IPS DF 6.9 (cell line): ENCODE measurements at regions not wholly inside any gene's neighbourhood (a gene's known extent, or its start where the extent isn't known, plus 50 kb on each side); places are given as distances from the start of the nearest gene placed in this dataset.

ENCODE experiments used
- DNase-seq: peaks from one replicate; pipeline ENCODE4 v3.0.0-alpha.2; 2013; ENCODE audit warnings: low read depth, low spot score
- H3K27ac ChIP-seq: one replicate; pipeline ENCODE4 v1.5.1; 2013; ENCODE audit warnings: low read length, control low read depth
- H3K27me3 ChIP-seq: 2 replicates; pipeline ENCODE4 v1.6.1; 2013; ENCODE audit warnings: mild to moderate bottlenecking, low read length; ENCODE audit not compliant: control insufficient read depth, insufficient read depth
- H3K36me3 ChIP-seq: 2 replicates; pipeline ENCODE4 v1.6.1; 2013; ENCODE audit warnings: low read length; ENCODE audit not compliant: control insufficient read depth, insufficient read depth
- H3K4me1 ChIP-seq: 2 replicates; pipeline ENCODE4 v1.6.1; 2013; ENCODE audit warnings: low read length; ENCODE audit not compliant: control insufficient read depth, insufficient read depth
- H3K4me3 ChIP-seq: 2 replicates; pipeline ENCODE4 v1.5.1; 2013; ENCODE audit warnings: mild to moderate bottlenecking, low read length
- H3K9me3 ChIP-seq: 2 replicates; pipeline ENCODE4 v1.6.1; 2013; ENCODE audit warnings: low read length, inconsistent platforms; ENCODE audit not compliant: control insufficient read depth, insufficient read depth
- WGBS: extraction: QIAGEN DNeasy Blood & Tissue Kit; methylation state at CpG from one replicate; pipeline ENCODE4 v1.1.7; 2013; ENCODE audit warnings: mixed read lengths, missing lambda C conversion rate; ENCODE audit not compliant: insufficient read length, insufficient coverage; 5-methylcytosine and 5-hydroxymethylcytosine counted together

- WGBS = no CpG with 5 or more reads among the region's 2 CpGs
- no peak overlapping the region for H3K27ac ChIP-seq
- no peak for DNase-seq
- no peaks in the 10 kb centered on the region for H3K9me3 ChIP-seq
- H3K4me1 ChIP-seq = no peaks in the 10 kb centered on the region
- no peaks in the 10 kb centered on the region for H3K36me3 ChIP-seq
- H3K4me3 ChIP-seq = no peak overlapping the region
- no peaks in the 10 kb centered on the region for H3K27me3 ChIP-seq
Measured at GRCh38 chr16:52182840-52183239, 364.1 kb downstream of the TOX3 start.

- H3K27ac ChIP-seq = no peak overlapping the region
- no peaks in the 10 kb centered on the region for H3K9me3 ChIP-seq
- no peak overlapping the region for H3K4me3 ChIP-seq
- H3K36me3 ChIP-seq = no peaks in the 10 kb centered on the region
- no peak for DNase-seq
- no peaks in the 10 kb centered on the region for H3K27me3 ChIP-seq
- no CpG with 5 or more reads among the region's 2 CpGs for WGBS
- H3K4me1 ChIP-seq = no peaks in the 10 kb centered on the region
Measured at GRCh38 chr16:52174168-52174567, 372.8 kb downstream of the TOX3 start.

GRCh38 chr16:52171481-52171880 is 375.5 kb downstream of the TOX3 start:
- no peak overlapping the region for H3K27ac ChIP-seq

GRCh38 chr16:52167328-52167727 is 379.6 kb downstream of the TOX3 start:
- Histone ChIP-seq H3K36me3 (no peaks in the 10 kb centered on the region), H3K4me1 (no peaks in the 10 kb centered on the region), H3K9me3 (no peaks in the 10 kb centered on the region), H3K27me3 (no peaks in the 10 kb centered on the region), H3K27ac (no peak overlapping the region), H3K4me3 (no peak overlapping the region)
- no CpG with 5 or more reads among the region's 1 CpG for WGBS
- no peak for DNase-seq

More at GRCh38 chr16:52171481-52171880, 375.5 kb downstream of the TOX3 start:
- Histone ChIP-seq H3K27me3 (no peaks in the 10 kb centered on the region), H3K9me3 (no peaks in the 10 kb centered on the region), H3K36me3 (no peaks in the 10 kb centered on the region), H3K4me3 (no peak overlapping the region), H3K4me1 (no peaks in the 10 kb centered on the region)
- DNase-seq = no peak

- H3K27me3 ChIP-seq = no peaks in the 10 kb centered on the region
- H3K4me3 ChIP-seq = no peak overlapping the region
- no peak overlapping the region for H3K27ac ChIP-seq
- no peaks in the 10 kb centered on the region for H3K9me3 ChIP-seq
- no CpG with 5 or more reads among the region's 8 CpGs for WGBS
- H3K4me1 ChIP-seq = no peaks in the 10 kb centered on the region
- DNase-seq = no peak
- H3K36me3 ChIP-seq = no peaks in the 10 kb centered on the region
Measured at GRCh38 chr16:52165961-52166360, 381.0 kb downstream of the TOX3 start.

GRCh38 chr16:52149003-52149402 is 397.9 kb downstream of the TOX3 start:
- Histone ChIP-seq H3K27ac (no peak overlapping the region), H3K36me3 (no peaks in the 10 kb centered on the region), H3K9me3 (no peaks in the 10 kb centered on the region), H3K4me1 (no peaks in the 10 kb centered on the region), H3K27me3 (no peaks in the 10 kb centered on the region), H3K4me3 (no peak overlapping the region)
- no CpG with 5 or more reads among the region's 3 CpGs for WGBS
- no peak for DNase-seq

GRCh38 chr16:52141871-52142270 is 405.1 kb downstream of the TOX3 start:
- Histone ChIP-seq H3K36me3 (no peaks in the 10 kb centered on the region), H3K9me3 (no peaks in the 10 kb centered on the region), H3K4me3 (no peak overlapping the region), H3K27me3 (no peaks in the 10 kb centered on the region), H3K4me1 (no peaks in the 10 kb centered on the region), H3K27ac (no peak overlapping the region)
- WGBS = no CpG with 5 or more reads among the region's 4 CpGs
- no peak for DNase-seq

GRCh38 chr16:52128361-52128760 is 418.6 kb downstream of the TOX3 start:
- no peaks in the 10 kb centered on the region for H3K4me1 ChIP-seq
- WGBS = no CpG with 5 or more reads among the region's 3 CpGs
- no peak for DNase-seq

GRCh38 chr16:52123842-52124241 is 423.1 kb downstream of the TOX3 start:
- Histone ChIP-seq H3K27ac (no peak overlapping the region), H3K36me3 (no peaks in the 10 kb centered on the region), H3K4me3 (no peak overlapping the region), H3K4me1 (no peaks in the 10 kb centered on the region), H3K27me3 (no peaks in the 10 kb centered on the region), H3K9me3 (no peaks in the 10 kb centered on the region)
- WGBS = no CpG with 5 or more reads among the region's 1 CpG
- no peak for DNase-seq

More at GRCh38 chr16:52128361-52128760, 418.6 kb downstream of the TOX3 start:
- Histone ChIP-seq H3K27me3 (no peaks in the 10 kb centered on the region), H3K4me3 (no peak overlapping the region), H3K9me3 (no peaks in the 10 kb centered on the region), H3K27ac (no peak overlapping the region), H3K36me3 (no peaks in the 10 kb centered on the region)

- Histone ChIP-seq H3K4me3 (no peak overlapping the region), H3K27ac (no peak overlapping the region), H3K27me3 (no peaks in the 10 kb centered on the region), H3K4me1 (no peaks in the 10 kb centered on the region), H3K36me3 (no peaks in the 10 kb centered on the region), H3K9me3 (no peaks in the 10 kb centered on the region)
- DNase-seq = no peak
- no CpG with 5 or more reads among the region's 2 CpGs for WGBS
Measured at GRCh38 chr16:52123061-52123839, 423.7 kb downstream of the TOX3 start.

- H3K4me3 ChIP-seq = no peak overlapping the region
- H3K9me3 ChIP-seq = no peaks in the 10 kb centered on the region
- no peak for DNase-seq
- no CpG with 5 or more reads among the region's 2 CpGs for WGBS
- no peaks in the 10 kb centered on the region for H3K27me3 ChIP-seq
- no peak overlapping the region for H3K27ac ChIP-seq
- no peaks in the 10 kb centered on the region for H3K36me3 ChIP-seq
- H3K4me1 ChIP-seq = peaks cover 2% of the 10 kb centered on the region; the same call in 1 of the 2 replicates
Measured at GRCh38 chr16:52117171-52117570, 429.8 kb downstream of the TOX3 start.
